MCF 10A (cell line): ENCODE measurements at regions not wholly inside any gene's neighbourhood (a gene's known extent, or its start where the extent isn't known, plus 50 kb on each side); places are given as distances from the start of the nearest gene placed in this dataset.

ENCODE experiments used
- BruUV-seq: library from RNA; stranded (reverse); fragments of 400-500 nt; replicated peaks from 2 replicates; lab custom pipeline; 2021; lab: Mats Ljungman, UMichigan
- CTCF ChIA-PET: fragments of 300-600 bp; sonication (Branson Sonifier 250); formaldehyde crosslinking; extraction: SDS; loops from one replicate; lab custom pipeline; 2021; ENCODE audit warnings: antibody characterized with exemption, inconsistent platforms; lab: Yijun Ruan, JAX
- POLR2A ChIA-PET: fragments of 300-600, 350-650 bp; sonication (Branson Sonifier 250); formaldehyde crosslinking; extraction: SDS; loops from one replicate; lab custom pipeline; 2020; ENCODE audit warnings: antibody characterized with exemption, inconsistent platforms; lab: Yijun Ruan, JAX
- DNase-seq: peaks from one replicate; pipeline ENCODE4 v3.0.0-alpha.2; 2018; ENCODE audit not compliant: unreplicated experiment
- H3K27ac Mint-ChIP-seq: one replicate; pipeline ENCODE4 v1.8.0; 2022; ENCODE audit warnings: mild to moderate bottlenecking, low read depth, mixed read lengths; ENCODE audit not compliant: unreplicated experiment
- H3K27me3 Mint-ChIP-seq: one replicate; pipeline ENCODE4 v1.8.0; 2022; ENCODE audit warnings: mixed read lengths; ENCODE audit not compliant: insufficient read depth, unreplicated experiment
- H3K36me3 Mint-ChIP-seq: one replicate; pipeline ENCODE4 v1.8.0; 2022; ENCODE audit warnings: mild to moderate bottlenecking, moderate library complexity, mixed read lengths; ENCODE audit not compliant: insufficient read depth, unreplicated experiment
- H3K4me1 Mint-ChIP-seq: one replicate; pipeline ENCODE4 v1.8.0; 2022; ENCODE audit warnings: mixed read lengths; ENCODE audit not compliant: insufficient read depth, unreplicated experiment
- H3K4me3 Mint-ChIP-seq: one replicate; pipeline ENCODE4 v1.8.0; 2022; ENCODE audit warnings: mild to moderate bottlenecking, moderate library complexity, mixed read lengths; ENCODE audit not compliant: unreplicated experiment
- H3K9me3 Mint-ChIP-seq: one replicate; pipeline ENCODE4 v1.8.0; 2022; ENCODE audit warnings: mixed read lengths; ENCODE audit not compliant: unreplicated experiment
- CTCF ChIP-seq: fragments of 200-600 bp; IDR thresholded peaks from one replicate; pipeline ENCODE4 v1.8.0; 2022; ENCODE audit warnings: antibody characterized with exemption, mild to moderate bottlenecking; ENCODE audit not compliant: unreplicated experiment
- intact Hi-C: fragments of 100-400 bp; cut with micrococcal nuclease; formaldehyde crosslinking; loops from 2 replicates; pipeline ENCODE4 v1.14.1; 2022

- DNase-seq, result no peak
- Mint-ChIP-seq H3K9me3 (no peaks in the 10 kb centered on the region), H3K4me3 (no peak overlapping the region), H3K27ac (no peak overlapping the region), H3K36me3 (no peaks in the 10 kb centered on the region), H3K4me1 (no peaks in the 10 kb centered on the region), H3K27me3 (no peaks in the 10 kb centered on the region)
- BruUV-seq, result no TSS peak
- POLR2A ChIA-PET, result interaction anchor here (0.5 kb wide), 1 partner anchor 1206 kb away, joined by 4 read pairs; no protein-coding TSS in a partner anchor
- intact Hi-C loops, result no loop called here
- no peak for TF ChIP-seq CTCF
- CTCF ChIA-PET, result interaction anchor here (0.6 kb wide), 1 partner anchor 653 kb away, joined by 3 read pairs; no protein-coding TSS in a partner anchor
Observed at GRCh38 chr6:122072014-122072647, 327.3 kb upstream of the HSF2 start.

DNA sequence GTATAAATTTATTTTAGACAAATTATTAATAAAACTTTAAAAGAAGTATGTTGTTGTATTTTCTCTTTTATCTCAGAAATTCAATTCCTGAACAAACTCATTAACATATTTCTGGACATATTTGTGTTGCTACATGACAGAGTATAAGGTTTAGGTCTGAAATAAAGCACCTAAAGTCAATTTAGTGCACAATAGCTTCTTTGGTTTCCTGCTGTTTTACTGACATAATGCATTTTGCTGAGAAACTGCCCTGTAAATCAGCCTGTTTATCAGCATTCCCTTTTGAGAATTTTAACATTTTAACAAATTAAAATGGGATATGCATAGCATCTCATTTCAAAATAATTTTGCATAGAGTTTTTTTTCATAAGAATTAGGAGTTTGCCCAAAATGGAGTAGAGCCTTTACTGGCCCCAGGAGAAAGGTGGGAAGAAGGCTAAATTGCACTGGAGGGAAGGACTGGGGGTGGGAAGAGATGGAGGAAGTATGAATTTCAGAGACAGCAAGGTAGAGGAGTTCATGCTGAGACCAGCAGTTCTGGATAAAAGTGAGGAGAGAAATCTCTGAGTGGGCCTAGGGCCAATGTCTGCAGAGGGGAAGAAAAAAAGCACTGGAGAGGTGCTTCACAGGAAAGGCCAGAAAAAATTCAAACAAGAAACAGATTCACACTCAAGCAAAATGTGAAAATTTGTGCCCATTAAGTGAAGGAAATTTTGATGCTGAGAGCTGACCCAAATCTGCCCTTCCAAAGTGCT is 324.2 kb upstream of the HSF2 start:
- no peaks in the 10 kb centered on the region for H3K9me3 Mint-ChIP-seq
- H3K4me3 Mint-ChIP-seq, result no peak overlapping the region
- POLR2A ChIA-PET, result interaction anchor here (0.6 kb wide), 1 partner anchor 9 kb away, joined by 3 read pairs; no protein-coding TSS in a partner anchor
- no peak for TF ChIP-seq CTCF
- BruUV-seq, result no TSS peak
- CTCF ChIA-PET, result no interaction called here
- no peak for DNase-seq
- H3K27me3 Mint-ChIP-seq, result peaks cover 1% of the 10 kb centered on the region
- intact Hi-C loops, result no loop called here
- no peaks in the 10 kb centered on the region for H3K4me1 Mint-ChIP-seq
- H3K36me3 Mint-ChIP-seq, result no peaks in the 10 kb centered on the region
- no peak overlapping the region for H3K27ac Mint-ChIP-seq

- TF ChIP-seq CTCF, result no peak
- intact Hi-C loops, result no loop called here
- H3K4me3 Mint-ChIP-seq, result no peak overlapping the region
- H3K27ac Mint-ChIP-seq, result no peak overlapping the region
- BruUV-seq, result no TSS peak
- H3K27me3 Mint-ChIP-seq, result peaks cover 8% of the 10 kb centered on the region
- no peak for DNase-seq
- no peaks in the 10 kb centered on the region for H3K36me3 Mint-ChIP-seq
- CTCF ChIA-PET, result no interaction called here
- POLR2A ChIA-PET, result no interaction called here
- no peaks in the 10 kb centered on the region for H3K9me3 Mint-ChIP-seq
- no peaks in the 10 kb centered on the region for H3K4me1 Mint-ChIP-seq
Observed at GRCh38 chr6:122075917-122076316, 323.5 kb upstream of the HSF2 start.

DNA sequence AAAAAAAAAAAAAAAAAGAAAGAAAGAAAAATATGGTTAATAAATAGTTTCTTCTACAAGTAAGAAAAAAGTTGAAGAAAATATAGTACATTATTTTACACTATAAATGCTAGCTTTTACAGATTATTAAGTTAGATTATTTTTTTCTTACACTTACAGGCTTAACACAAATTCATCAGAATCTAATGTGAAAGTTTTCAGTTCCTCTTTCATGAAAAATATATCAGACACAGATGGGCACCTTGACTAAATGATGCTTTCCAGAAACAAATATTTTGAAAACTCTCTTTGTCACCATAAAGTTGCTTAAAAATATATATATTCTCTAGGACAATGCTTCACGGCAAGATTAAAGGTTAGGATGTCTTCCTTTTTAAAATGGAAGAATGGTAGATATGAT is 321.8 kb upstream of the HSF2 start:
- no peaks in the 10 kb centered on the region for H3K36me3 Mint-ChIP-seq
- no peak overlapping the region for H3K4me3 Mint-ChIP-seq
- POLR2A ChIA-PET, result no interaction called here
- peaks cover 7% of the 10 kb centered on the region for H3K4me1 Mint-ChIP-seq
- peaks cover 25% of the 10 kb centered on the region for H3K27me3 Mint-ChIP-seq
- no peak for DNase-seq
- TF ChIP-seq CTCF, result no peak
- intact Hi-C loops, result no loop called here
- no peaks in the 10 kb centered on the region for H3K9me3 Mint-ChIP-seq
- no TSS peak for BruUV-seq
- CTCF ChIA-PET, result interaction anchor here (0.7 kb wide), 1 partner anchor 110 kb away, joined by 4 read pairs; no protein-coding TSS in a partner anchor
- no peak overlapping the region for H3K27ac Mint-ChIP-seq
